Lower lobe of right lung (tissue), 2 donors: ENCODE measurements at regions not wholly inside any gene's neighbourhood (a gene's known extent, or its start where the extent isn't known, plus 50 kb on each side); places are given as distances from the start of the nearest gene placed in this dataset.

Source experiments
- ATAC-seq, 2 donors: fragments of 200-7000 bp; cut with Tn5 transposase; one replicate each; pipeline ENCODE4 v1.9.1; 2020 to 2022; ENCODE audit warnings: mild to moderate bottlenecking in 2 of 2, moderate library complexity in 2 of 2
- DNase-seq: peaks from one replicate; pipeline ENCODE4 v3.0.0-alpha.2; 2020
- H3K27ac ChIP-seq: fragments of 200-600 bp; one replicate; pipeline ENCODE4 v1.8.0; 2022
- H3K27me3 ChIP-seq: fragments of 200-600 bp; one replicate; pipeline ENCODE4 v1.8.0; 2022; ENCODE audit warnings: low read depth
- H3K36me3 ChIP-seq: fragments of 200-600 bp; one replicate; pipeline ENCODE4 v1.8.0; 2022; ENCODE audit warnings: mild to moderate bottlenecking
- H3K4me1 ChIP-seq: fragments of 200-600 bp; one replicate; pipeline ENCODE4 v1.8.0; 2022
- H3K4me3 ChIP-seq: fragments of 200-600 bp; one replicate; pipeline ENCODE4 v1.8.0; 2022; ENCODE audit warnings: mild to moderate bottlenecking
- H3K9me3 ChIP-seq: fragments of 200-600 bp; one replicate; pipeline ENCODE4 v1.8.0; 2022
- CTCF ChIP-seq: fragments of 200-600 bp; IDR thresholded peaks from one replicate; pipeline ENCODE4 v1.8.0; 2022; ENCODE audit warnings: antibody characterized with exemption, mild to moderate bottlenecking
- intact Hi-C: fragments of 100-400 bp; cut with DNase I; formaldehyde crosslinking; loops from one replicate; pipeline ENCODE4 v1.11.0; 2022
- donor health status: DM: no; HTN: yes; CAD: no; lungs with severe emphysema.

- peaks cover 7% of the 10 kb centered on the region for H3K9me3 ChIP-seq
- ATAC-seq (no peak), DNase-seq (no peak)
- intact Hi-C loops = no loop called here
- H3K27me3 ChIP-seq = no peaks in the 10 kb centered on the region
- TF ChIP-seq CTCF = no peak
- no peak overlapping the region for H3K4me3 ChIP-seq
- H3K36me3 ChIP-seq = no peaks in the 10 kb centered on the region
- no peak overlapping the region for H3K27ac ChIP-seq
- no peaks in the 10 kb centered on the region for H3K4me1 ChIP-seq
These were observed 242.4 kb upstream of the SALL1 start for GRCh38 chr16:51393381-51394005.

- TF ChIP-seq CTCF = no peak
- ATAC-seq = no peak
These were observed 241.6 kb upstream of the SALL1 start for GRCh38 chr16:51392521-51393187.

GRCh38 chr16:51391798-51392511 lies 240.9 kb upstream of the SALL1 start:
- peaks cover 7% of the 10 kb centered on the region for H3K9me3 ChIP-seq
- no peak for TF ChIP-seq CTCF
- intact Hi-C loops = no loop called here
- H3K4me3 ChIP-seq = no peak overlapping the region
- H3K4me1 ChIP-seq = no peaks in the 10 kb centered on the region
- H3K27me3 ChIP-seq = no peaks in the 10 kb centered on the region
- no peak for DNase-seq
- no peak for ATAC-seq
- H3K36me3 ChIP-seq = no peaks in the 10 kb centered on the region
- no peak overlapping the region for H3K27ac ChIP-seq

More at GRCh38 chr16:51392521-51393187, 241.6 kb upstream of the SALL1 start:
- Histone ChIP-seq H3K9me3 (peaks cover 7% of the 10 kb centered on the region), H3K27ac (no peak overlapping the region), H3K36me3 (no peaks in the 10 kb centered on the region), H3K27me3 (no peaks in the 10 kb centered on the region), H3K4me1 (no peaks in the 10 kb centered on the region), H3K4me3 (no peak overlapping the region)
- DNase-seq = no peak
- intact Hi-C loops = no loop called here

GRCh38 chr16:51390877-51391276 lies 239.8 kb upstream of the SALL1 start:
- DNase-seq (no peak), ATAC-seq (no peak)
- Histone ChIP-seq H3K9me3 (peaks cover 7% of the 10 kb centered on the region), H3K4me3 (no peak overlapping the region), H3K27me3 (no peaks in the 10 kb centered on the region), H3K27ac (no peak overlapping the region), H3K4me1 (no peaks in the 10 kb centered on the region), H3K36me3 (no peaks in the 10 kb centered on the region)
- intact Hi-C loops = no loop called here
- TF ChIP-seq CTCF = no peak

- no peak for DNase-seq
- H3K27me3 ChIP-seq = no peaks in the 10 kb centered on the region
- intact Hi-C loops = no loop called here
- H3K27ac ChIP-seq = no peak overlapping the region
- H3K36me3 ChIP-seq = no peaks in the 10 kb centered on the region
- H3K9me3 ChIP-seq = peaks cover 7% of the 10 kb centered on the region
- H3K4me3 ChIP-seq = no peak overlapping the region
- H3K4me1 ChIP-seq = no peaks in the 10 kb centered on the region
- no peak for ATAC-seq
- TF ChIP-seq CTCF = no peak
These were observed 238.8 kb upstream of the SALL1 start for GRCh38 chr16:51389881-51390280.
